ENCODE measurements at regions not wholly inside any gene's neighbourhood (a gene's known extent, or its start where the extent isn't known, plus 50 kb on each side); places are given as distances from the start of the nearest gene placed in this dataset.

- TF ChIP-seq CTCF (IDR thresholded peaks at IDR 0.05; ENCODE audit: insufficient read depth, low read length, poor library complexity, severe bottlenecking): no peak
- TF ChIP-seq EZH2phosphoT487 (conservative IDR thresholded peaks at IDR 0.05; ENCODE audit: low read length): no peak
Measured at GRCh38 chr13:90217275-90217674, 1130.2 kb upstream of the MIR17HG start.
